H1 (cell line): ENCODE measurements at regions not wholly inside any gene's neighbourhood (a gene's known extent, or its start where the extent isn't known, plus 50 kb on each side); places are given as distances from the start of the nearest gene placed in this dataset.

Experiments
- TF ChIP-seq, protein P1 (sequence below): fragments of 300-600 bp; sonication (generic); IDR thresholded peaks from 2 replicates; pipeline ENCODE4 v1.7.1; 2012; ENCODE audit warnings: low read length, moderate library complexity, mild to moderate bottlenecking, inconsistent platforms; ENCODE audit not compliant: insufficient replicate concordance

DNA sequence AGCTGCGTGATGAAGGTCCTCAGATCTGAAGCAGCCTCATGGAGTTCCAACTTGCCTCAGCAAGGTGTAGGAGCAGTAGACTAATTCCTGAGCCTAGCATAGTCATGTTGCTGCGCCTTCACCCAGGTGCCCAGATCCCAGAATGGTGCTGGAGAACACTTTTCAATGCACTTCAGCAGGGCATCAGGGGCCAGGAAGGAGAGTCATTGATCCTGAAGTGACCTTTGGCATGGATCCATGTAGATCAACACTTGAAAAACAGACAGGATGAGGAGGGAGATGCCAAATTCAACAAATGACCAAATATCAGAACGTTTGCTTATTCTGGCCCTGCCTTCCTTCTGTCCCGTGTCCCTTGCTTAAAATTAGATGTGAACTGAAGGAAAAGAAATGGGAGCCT, 91.9 kb downstream of the LEPR start (continued):
- TF ChIP-seq, protein P1, sequence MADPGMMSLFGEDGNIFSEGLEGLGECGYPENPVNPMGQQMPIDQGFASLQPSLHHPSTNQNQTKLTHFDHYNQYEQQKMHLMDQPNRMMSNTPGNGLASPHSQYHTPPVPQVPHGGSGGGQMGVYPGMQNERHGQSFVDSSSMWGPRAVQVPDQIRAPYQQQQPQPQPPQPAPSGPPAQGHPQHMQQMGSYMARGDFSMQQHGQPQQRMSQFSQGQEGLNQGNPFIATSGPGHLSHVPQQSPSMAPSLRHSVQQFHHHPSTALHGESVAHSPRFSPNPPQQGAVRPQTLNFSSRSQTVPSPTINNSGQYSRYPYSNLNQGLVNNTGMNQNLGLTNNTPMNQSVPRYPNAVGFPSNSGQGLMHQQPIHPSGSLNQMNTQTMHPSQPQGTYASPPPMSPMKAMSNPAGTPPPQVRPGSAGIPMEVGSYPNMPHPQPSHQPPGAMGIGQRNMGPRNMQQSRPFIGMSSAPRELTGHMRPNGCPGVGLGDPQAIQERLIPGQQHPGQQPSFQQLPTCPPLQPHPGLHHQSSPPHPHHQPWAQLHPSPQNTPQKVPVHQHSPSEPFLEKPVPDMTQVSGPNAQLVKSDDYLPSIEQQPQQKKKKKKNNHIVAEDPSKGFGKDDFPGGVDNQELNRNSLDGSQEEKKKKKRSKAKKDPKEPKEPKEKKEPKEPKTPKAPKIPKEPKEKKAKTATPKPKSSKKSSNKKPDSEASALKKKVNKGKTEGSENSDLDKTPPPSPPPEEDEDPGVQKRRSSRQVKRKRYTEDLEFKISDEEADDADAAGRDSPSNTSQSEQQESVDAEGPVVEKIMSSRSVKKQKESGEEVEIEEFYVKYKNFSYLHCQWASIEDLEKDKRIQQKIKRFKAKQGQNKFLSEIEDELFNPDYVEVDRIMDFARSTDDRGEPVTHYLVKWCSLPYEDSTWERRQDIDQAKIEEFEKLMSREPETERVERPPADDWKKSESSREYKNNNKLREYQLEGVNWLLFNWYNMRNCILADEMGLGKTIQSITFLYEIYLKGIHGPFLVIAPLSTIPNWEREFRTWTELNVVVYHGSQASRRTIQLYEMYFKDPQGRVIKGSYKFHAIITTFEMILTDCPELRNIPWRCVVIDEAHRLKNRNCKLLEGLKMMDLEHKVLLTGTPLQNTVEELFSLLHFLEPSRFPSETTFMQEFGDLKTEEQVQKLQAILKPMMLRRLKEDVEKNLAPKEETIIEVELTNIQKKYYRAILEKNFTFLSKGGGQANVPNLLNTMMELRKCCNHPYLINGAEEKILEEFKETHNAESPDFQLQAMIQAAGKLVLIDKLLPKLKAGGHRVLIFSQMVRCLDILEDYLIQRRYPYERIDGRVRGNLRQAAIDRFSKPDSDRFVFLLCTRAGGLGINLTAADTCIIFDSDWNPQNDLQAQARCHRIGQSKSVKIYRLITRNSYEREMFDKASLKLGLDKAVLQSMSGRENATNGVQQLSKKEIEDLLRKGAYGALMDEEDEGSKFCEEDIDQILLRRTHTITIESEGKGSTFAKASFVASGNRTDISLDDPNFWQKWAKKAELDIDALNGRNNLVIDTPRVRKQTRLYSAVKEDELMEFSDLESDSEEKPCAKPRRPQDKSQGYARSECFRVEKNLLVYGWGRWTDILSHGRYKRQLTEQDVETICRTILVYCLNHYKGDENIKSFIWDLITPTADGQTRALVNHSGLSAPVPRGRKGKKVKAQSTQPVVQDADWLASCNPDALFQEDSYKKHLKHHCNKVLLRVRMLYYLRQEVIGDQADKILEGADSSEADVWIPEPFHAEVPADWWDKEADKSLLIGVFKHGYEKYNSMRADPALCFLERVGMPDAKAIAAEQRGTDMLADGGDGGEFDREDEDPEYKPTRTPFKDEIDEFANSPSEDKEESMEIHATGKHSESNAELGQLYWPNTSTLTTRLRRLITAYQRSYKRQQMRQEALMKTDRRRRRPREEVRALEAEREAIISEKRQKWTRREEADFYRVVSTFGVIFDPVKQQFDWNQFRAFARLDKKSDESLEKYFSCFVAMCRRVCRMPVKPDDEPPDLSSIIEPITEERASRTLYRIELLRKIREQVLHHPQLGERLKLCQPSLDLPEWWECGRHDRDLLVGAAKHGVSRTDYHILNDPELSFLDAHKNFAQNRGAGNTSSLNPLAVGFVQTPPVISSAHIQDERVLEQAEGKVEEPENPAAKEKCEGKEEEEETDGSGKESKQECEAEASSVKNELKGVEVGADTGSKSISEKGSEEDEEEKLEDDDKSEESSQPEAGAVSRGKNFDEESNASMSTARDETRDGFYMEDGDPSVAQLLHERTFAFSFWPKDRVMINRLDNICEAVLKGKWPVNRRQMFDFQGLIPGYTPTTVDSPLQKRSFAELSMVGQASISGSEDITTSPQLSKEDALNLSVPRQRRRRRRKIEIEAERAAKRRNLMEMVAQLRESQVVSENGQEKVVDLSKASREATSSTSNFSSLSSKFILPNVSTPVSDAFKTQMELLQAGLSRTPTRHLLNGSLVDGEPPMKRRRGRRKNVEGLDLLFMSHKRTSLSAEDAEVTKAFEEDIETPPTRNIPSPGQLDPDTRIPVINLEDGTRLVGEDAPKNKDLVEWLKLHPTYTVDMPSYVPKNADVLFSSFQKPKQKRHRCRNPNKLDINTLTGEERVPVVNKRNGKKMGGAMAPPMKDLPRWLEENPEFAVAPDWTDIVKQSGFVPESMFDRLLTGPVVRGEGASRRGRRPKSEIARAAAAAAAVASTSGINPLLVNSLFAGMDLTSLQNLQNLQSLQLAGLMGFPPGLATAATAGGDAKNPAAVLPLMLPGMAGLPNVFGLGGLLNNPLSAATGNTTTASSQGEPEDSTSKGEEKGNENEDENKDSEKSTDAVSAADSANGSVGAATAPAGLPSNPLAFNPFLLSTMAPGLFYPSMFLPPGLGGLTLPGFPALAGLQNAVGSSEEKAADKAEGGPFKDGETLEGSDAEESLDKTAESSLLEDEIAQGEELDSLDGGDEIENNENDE: no peak
